Keratinocyte (primary cell): ENCODE measurements at regions not wholly inside any gene's neighbourhood (a gene's known extent, or its start where the extent isn't known, plus 50 kb on each side); places are given as distances from the start of the nearest gene placed in this dataset.

Source experiments
- DNase-seq: peaks from one replicate; pipeline ENCODE4 v3.0.0-alpha.2; 2011; ENCODE audit warnings: low read depth, missing footprints, low spot score
- FAIRE-seq: peaks from 2 replicates; lab custom pipeline; 2011; peaks lifted over from hg19 to GRCh38; lab: Jason Lieb, UNC
- H2AFZ ChIP-seq: 2 replicates; pipeline ENCODE4 v1.6.0; 2012; ENCODE audit warnings: low read length, control low read depth, inconsistent platforms; ENCODE audit not compliant: control insufficient read depth
- H3K27ac ChIP-seq: 2 replicates; pipeline ENCODE4 v1.5.1; 2011; ENCODE audit warnings: low read length; ENCODE audit not compliant: control insufficient read depth, insufficient read depth
- H3K27me3 ChIP-seq: 3 replicates; pipeline ENCODE4 v1.6.0; 2011; ENCODE audit warnings: low read length; ENCODE audit not compliant: control insufficient read depth, insufficient read depth; ENCODE audit errors: extremely low read depth
- H3K36me3 ChIP-seq, 2 experiments: 2 replicates in 1 of 2; 3 replicates in 1 of 2; pipeline ENCODE4 v1.5.1; 2011; ENCODE audit warnings: low read length in 2 of 2, mild to moderate bottlenecking in 1 of 2; ENCODE audit not compliant: control insufficient read depth in 2 of 2, insufficient read depth in 2 of 2; ENCODE audit errors: extremely low read depth in 1 of 2
- H3K4me1 ChIP-seq: 3 replicates; pipeline ENCODE4 v1.5.1; 2011; ENCODE audit warnings: low read length; ENCODE audit not compliant: control insufficient read depth, insufficient read depth; ENCODE audit errors: extremely low read depth
- H3K4me2 ChIP-seq: 3 replicates; pipeline ENCODE4 v1.6.0; 2011; ENCODE audit warnings: low read depth, low read length; ENCODE audit not compliant: control insufficient read depth, insufficient read depth; ENCODE audit errors: extremely low read depth
- H3K4me3 ChIP-seq, 3 experiments: fragments of 200-600 bp in 1 of 3; sonication (generic) in 1 of 3; 2 replicates in 2 of 3; 3 replicates in 1 of 3; pipeline ENCODE4 v1.5.1; 2011 to 2016; ENCODE audit warnings: low read length in 3 of 3, mild to moderate bottlenecking in 3 of 3, control low read depth in 2 of 3, inconsistent platforms in 1 of 3, low read depth in 1 of 3, mixed read lengths in 1 of 3, mixed run types in 1 of 3, moderate library complexity in 1 of 3; ENCODE audit not compliant: control insufficient read depth in 2 of 3, insufficient read depth in 2 of 3; ENCODE audit errors: extremely low read depth in 1 of 3
- H3K79me2 ChIP-seq: 2 replicates; pipeline ENCODE4 v1.6.0; 2012; ENCODE audit warnings: low read length; ENCODE audit not compliant: control insufficient read depth, insufficient read depth
- H3K9ac ChIP-seq: 3 replicates; pipeline ENCODE4 v1.6.0; 2011; ENCODE audit warnings: low read length; ENCODE audit not compliant: control insufficient read depth, insufficient read depth; ENCODE audit errors: extremely low read depth
- H3K9me1 ChIP-seq: 3 replicates; pipeline ENCODE4 v1.6.0; 2011; ENCODE audit warnings: low read length; ENCODE audit not compliant: control insufficient read depth, insufficient read depth; ENCODE audit errors: extremely low read depth
- H3K9me3 ChIP-seq: 2 replicates; pipeline ENCODE4 v1.5.1; 2012; ENCODE audit warnings: low read depth, low read length; ENCODE audit not compliant: control insufficient read depth
- H4K20me1 ChIP-seq: 3 replicates; pipeline ENCODE4 v1.6.0; 2011; ENCODE audit warnings: low read length; ENCODE audit not compliant: control insufficient read depth, insufficient read depth; ENCODE audit errors: extremely low read depth
- CTCF ChIP-seq, 3 experiments: IDR thresholded peaks in 1 of 3; conservative IDR thresholded peaks in 1 of 3; optimal IDR thresholded peaks in 1 of 3; 2 replicates in 2 of 3; 3 replicates in 1 of 3; pipeline versions ENCODE3 to v1.5.1; 2011; ENCODE audit warnings: low read length in 3 of 3, mild to moderate bottlenecking in 3 of 3, moderate library complexity in 2 of 3, control low read depth in 1 of 3, inconsistent platforms in 1 of 3; ENCODE audit not compliant: insufficient read depth in 2 of 3; ENCODE audit errors: extremely low read depth in 1 of 3
- EZH2 ChIP-seq: IDR thresholded peaks from one replicate; pipeline ENCODE4 v1.6.1; 2012; ENCODE audit warnings: inconsistent platforms, mild to moderate bottlenecking, low read length, moderate library complexity
- dilution Hi-C: fragments of 300-500 bp; cut with MboI; formaldehyde crosslinking; loops from one replicate; pipeline ENCODE4 v1.7.0; 2020; ENCODE audit warnings: low sequenced_read_pairs; ENCODE audit not compliant: extremely low pct_ligation_motif_present

DNA sequence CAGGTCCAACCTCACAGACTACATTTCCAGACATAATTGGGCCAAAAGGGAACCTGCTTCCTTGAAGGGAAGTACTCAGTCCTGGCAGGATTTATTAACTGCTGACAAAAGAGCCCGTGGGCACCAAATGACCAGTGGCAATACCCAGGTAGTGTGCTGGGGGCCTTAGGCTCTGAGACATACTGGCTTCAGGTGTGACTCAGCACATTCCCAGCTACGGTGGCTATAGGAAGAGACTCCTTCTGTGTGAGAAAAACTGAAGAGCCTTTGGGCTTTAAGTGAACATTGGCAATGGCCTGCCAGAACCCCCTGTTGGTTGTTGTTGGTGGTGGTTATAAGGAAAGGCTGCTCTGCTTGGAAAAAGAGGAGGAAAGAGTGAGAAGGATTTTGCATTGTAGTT is 401.8 kb downstream of the KCNJ3 start:
- Histone ChIP-seq H3K9me3 (no peaks in the 10 kb centered on the region), H4K20me1 (no peaks in the 10 kb centered on the region), H3K4me1 (no peaks in the 10 kb centered on the region), H3K79me2 (no peaks in the 10 kb centered on the region), H2AFZ (no peak overlapping the region), H3K9me1 (no peaks in the 10 kb centered on the region), H3K36me3 (no peaks in the 10 kb centered on the region), H3K27me3 (no peaks in the 10 kb centered on the region), H3K4me3 (no peak overlapping the region), H3K4me2 (no peak overlapping the region), H3K9ac (no peak overlapping the region), H3K27ac (no peak overlapping the region)
- TF ChIP-seq EZH2 (no peak), CTCF (optimal IDR thresholded peaks at IDR 0.05 in 1 of 3, IDR thresholded peaks at IDR 0.05 in 1 of 3, conservative IDR thresholded peaks at IDR 0.05 in 1 of 3; ENCODE audit: extremely low read depth in 1 of 3, insufficient read depth in 2 of 3, low read length in 3 of 3) (no peak)
- DNase-seq (no peak), FAIRE-seq (no peak)
- dilution Hi-C loops: no loop called here

DNA sequence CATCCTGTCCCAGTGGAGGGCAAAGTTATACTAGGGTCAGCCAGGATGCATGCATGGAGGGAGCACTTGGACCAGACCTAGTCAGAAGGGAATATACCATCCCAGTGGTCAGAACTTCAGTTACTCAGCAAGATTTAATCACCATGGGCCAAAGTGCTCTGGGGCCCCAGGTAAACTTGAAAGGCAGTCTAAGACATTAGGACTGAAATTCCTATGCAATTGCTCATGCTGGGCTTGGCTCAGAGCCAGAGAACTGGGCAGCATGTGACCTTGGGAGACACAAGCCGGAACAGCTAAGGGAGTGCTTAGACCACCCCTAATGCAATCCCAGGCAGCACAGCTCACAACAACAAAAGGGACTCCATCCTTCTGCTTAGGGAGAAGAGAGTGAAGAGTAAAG is 401.3 kb downstream of the KCNJ3 start:
- Histone ChIP-seq H2AFZ (no peak overlapping the region), H4K20me1 (no peaks in the 10 kb centered on the region), H3K4me1 (no peaks in the 10 kb centered on the region), H3K27me3 (no peaks in the 10 kb centered on the region), H3K9me1 (no peaks in the 10 kb centered on the region), H3K4me2 (no peak overlapping the region), H3K9me3 (no peaks in the 10 kb centered on the region), H3K4me3 (no peak overlapping the region), H3K9ac (no peak overlapping the region), H3K36me3 (no peaks in the 10 kb centered on the region), H3K79me2 (no peaks in the 10 kb centered on the region), H3K27ac (no peak overlapping the region)
- dilution Hi-C loops: no loop called here
- FAIRE-seq (no peak), DNase-seq (no peak)
- TF ChIP-seq CTCF (optimal IDR thresholded peaks at IDR 0.05 in 1 of 3, IDR thresholded peaks at IDR 0.05 in 1 of 3, conservative IDR thresholded peaks at IDR 0.05 in 1 of 3; ENCODE audit: extremely low read depth in 1 of 3, insufficient read depth in 2 of 3, low read length in 3 of 3): no peak
- no peak for TF ChIP-seq EZH2
